GM23338 (cell line): ENCODE measurements at regions not wholly inside any gene's neighbourhood (a gene's known extent, or its start where the extent isn't known, plus 50 kb on each side); places are given as distances from the start of the nearest gene placed in this dataset.

Source experiments
- ATAC-seq: fragments of 200-7000 bp; cut with Tn5 transposase; 3 replicates; pipeline ENCODE4 v1.9.1; 2020
- DNase-seq: peaks from one replicate; pipeline ENCODE4 v3.0.0-alpha.2; 2015; ENCODE audit warnings: low spot score
- H2AFZ ChIP-seq: fragments of 200-600 bp; sonication (generic); 2 replicates; pipeline ENCODE4 v1.8.0; 2016; ENCODE audit warnings: antibody characterized with exemption, mild to moderate bottlenecking, moderate library complexity
- H3F3A ChIP-seq: fragments of 200-600 bp; sonication (generic); replicated peaks from 2 replicates; pipeline ENCODE4 v1.8.0; 2017; ENCODE audit warnings: antibody characterized with exemption, mixed run types, low read depth
- H3K27ac ChIP-seq: fragments of 200-600 bp; sonication (generic); 2 replicates; pipeline ENCODE4 v1.6.1; 2016; ENCODE audit warnings: low read depth
- H3K27me3 ChIP-seq: fragments of 200-600 bp; sonication (generic); 2 replicates; pipeline ENCODE4 v1.8.0; 2016; ENCODE audit warnings: mild to moderate bottlenecking, mixed run types, moderate library complexity; ENCODE audit not compliant: insufficient read depth
- H3K36me3 ChIP-seq: fragments of 200-600 bp; sonication (generic); 2 replicates; pipeline ENCODE4 v1.8.0; 2016; ENCODE audit warnings: mild to moderate bottlenecking; ENCODE audit not compliant: insufficient read depth
- H3K4me1 ChIP-seq: fragments of 200-600 bp; sonication (generic); 2 replicates; pipeline ENCODE4 v1.8.0; 2016; ENCODE audit warnings: mild to moderate bottlenecking, moderate library complexity; ENCODE audit not compliant: insufficient read depth
- H3K4me2 ChIP-seq: fragments of 200-600 bp; sonication (generic); 2 replicates; pipeline ENCODE4 v1.7.1; 2017; ENCODE audit warnings: mixed run types
- H3K4me3 ChIP-seq: fragments of 200-600 bp; sonication (generic); 2 replicates; pipeline ENCODE4 v1.6.1; 2016; ENCODE audit warnings: mixed run types
- H3K79me2 ChIP-seq: fragments of 200-600 bp; sonication (generic); replicated peaks from 2 replicates; pipeline ENCODE4 v1.8.0; 2017; ENCODE audit warnings: mild to moderate bottlenecking; ENCODE audit not compliant: insufficient read depth
- H3K9me2 ChIP-seq: fragments of 200-600 bp; sonication (generic); 2 replicates; pipeline ENCODE4 v1.8.0; 2017; ENCODE audit not compliant: insufficient read depth
- H4K20me1 ChIP-seq: fragments of 200-600 bp; sonication (generic); replicated peaks from 2 replicates; pipeline ENCODE4 v1.8.0; 2017; ENCODE audit warnings: mild to moderate bottlenecking; ENCODE audit not compliant: insufficient read depth
- H3K27ac Mint-ChIP-seq: 2 replicates; pipeline ENCODE4 v1.8.0; 2020; ENCODE audit warnings: inconsistent platforms, mild to moderate bottlenecking, moderate library complexity, mixed read lengths
- H3K27me3 Mint-ChIP-seq: 3 replicates; pipeline ENCODE4 v1.8.0; 2022; ENCODE audit warnings: low read depth, mild to moderate bottlenecking, moderate library complexity, mixed read lengths, inconsistent platforms; ENCODE audit not compliant: insufficient read depth, poor library complexity
- H3K36me3 Mint-ChIP-seq: 3 replicates; pipeline ENCODE4 v1.8.0; 2021; ENCODE audit warnings: low read depth, mild to moderate bottlenecking, inconsistent platforms, moderate library complexity, mixed read lengths
- H3K4me1 Mint-ChIP-seq: 3 replicates; pipeline ENCODE4 v1.8.0; 2020; ENCODE audit warnings: mild to moderate bottlenecking, inconsistent platforms, mixed read lengths
- H3K4me3 Mint-ChIP-seq: 3 replicates; pipeline ENCODE4 v1.8.0; 2021; ENCODE audit warnings: moderate library complexity, mild to moderate bottlenecking, inconsistent platforms, mixed read lengths
- H3K9me3 Mint-ChIP-seq: 3 replicates; pipeline ENCODE4 v1.8.0; 2020; ENCODE audit warnings: moderate library complexity, mild to moderate bottlenecking, inconsistent platforms, mixed read lengths
- CTCF ChIP-seq, 2 experiments: fragments of 200-600 bp in 1 of 2; sonication (generic) in 1 of 2; conservative IDR thresholded peaks; 2 replicates each; pipeline versions ENCODE4 v1.5.1 to v1.6.1; 2016 to 2017; ENCODE audit warnings: antibody characterized with exemption in 2 of 2, low read depth in 2 of 2, mild to moderate bottlenecking in 2 of 2, moderate library complexity in 1 of 2
- ETS1 ChIP-seq: IDR thresholded peaks from 2 replicates; pipeline ENCODE4 v1.6.1; 2016; ENCODE audit warnings: antibody characterized with exemption
- EZH2 ChIP-seq: fragments of 200-600 bp; sonication (generic); IDR thresholded peaks from one replicate; pipeline ENCODE4 v1.8.0; 2017; ENCODE audit warnings: antibody characterized with exemption, mild to moderate bottlenecking, low read depth; ENCODE audit not compliant: unreplicated experiment
- JUNB ChIP-seq: IDR thresholded peaks from one replicate; pipeline ENCODE4 v1.6.1; 2016; ENCODE audit warnings: antibody characterized with exemption; ENCODE audit not compliant: unreplicated experiment
- NANOG ChIP-seq: IDR thresholded peaks from 2 replicates; pipeline ENCODE4 v1.6.1; 2016; ENCODE audit warnings: antibody characterized with exemption, borderline replicate concordance
- REST ChIP-seq: IDR thresholded peaks from one replicate; pipeline ENCODE4 v1.6.1; 2018; ENCODE audit warnings: antibody characterized with exemption; ENCODE audit not compliant: unreplicated experiment
- ZNF114 ChIP-seq: fragments of 250-450 bp; sonication (Bioruptor Pico); IDR thresholded peaks from 2 replicates; pipeline ENCODE4 v1.5.0; 2020; ENCODE audit warnings: mild to moderate bottlenecking, moderate library complexity
- ZNF462 ChIP-seq: fragments of 250-450 bp; sonication (Bioruptor Pico); IDR thresholded peaks from 2 replicates; pipeline ENCODE4 v1.5.0; 2020; ENCODE audit warnings: mild to moderate bottlenecking, moderate library complexity

- no peak for TF ChIP-seq REST
Observed at GRCh38 chrX:42694260-42694815, 83.6 kb downstream of the PPP1R2C start (continued).

GRCh38 chrX:42691196-42691595 is 86.8 kb downstream of the PPP1R2C start:
- H2AFZ ChIP-seq = no peak overlapping the region
- no peaks in the 10 kb centered on the region for H3K27me3 Mint-ChIP-seq
- H3K4me1 Mint-ChIP-seq = peaks cover 3% of the 10 kb centered on the region; the same call in 2 of the 3 replicates
- no peak overlapping the region for H3K27ac ChIP-seq
- H3K9me3 Mint-ChIP-seq = no peaks in the 10 kb centered on the region
- no peaks in the 10 kb centered on the region for H3K27me3 ChIP-seq
- no peak for ATAC-seq
- H4K20me1 ChIP-seq = no peaks in the 10 kb centered on the region
- no peak overlapping the region for H3K27ac Mint-ChIP-seq
- no peaks in the 10 kb centered on the region for H3K79me2 ChIP-seq
- H3K4me1 ChIP-seq = no peaks in the 10 kb centered on the region
- H3F3A ChIP-seq = no peaks in the 10 kb centered on the region
- no peaks in the 10 kb centered on the region for H3K9me2 ChIP-seq
- DNase-seq = no peak
- no peaks in the 10 kb centered on the region for H3K36me3 ChIP-seq
- no peaks in the 10 kb centered on the region for H3K36me3 Mint-ChIP-seq
- H3K4me2 ChIP-seq = no peak overlapping the region
- H3K4me3 ChIP-seq = no peak overlapping the region
- no peak overlapping the region for H3K4me3 Mint-ChIP-seq
- no peak for TF ChIP-seq ZNF114 (CRISPR knock-in tag)
- no peak for TF ChIP-seq REST
- TF ChIP-seq JUNB = no peak
- TF ChIP-seq EZH2 = no peak
- no peak for TF ChIP-seq CTCF (conservative IDR thresholded peaks at IDR 0.05; ENCODE audit: low read depth in 2 of 2)
- TF ChIP-seq NANOG = no peak
- no peak for TF ChIP-seq ETS1
- TF ChIP-seq ZNF462 (CRISPR knock-in tag) = no peak
